ENCODE measurements at regions not wholly inside any gene's neighbourhood (a gene's known extent, or its start where the extent isn't known, plus 50 kb on each side); places are given as distances from the start of the nearest gene placed in this dataset.

DNA sequence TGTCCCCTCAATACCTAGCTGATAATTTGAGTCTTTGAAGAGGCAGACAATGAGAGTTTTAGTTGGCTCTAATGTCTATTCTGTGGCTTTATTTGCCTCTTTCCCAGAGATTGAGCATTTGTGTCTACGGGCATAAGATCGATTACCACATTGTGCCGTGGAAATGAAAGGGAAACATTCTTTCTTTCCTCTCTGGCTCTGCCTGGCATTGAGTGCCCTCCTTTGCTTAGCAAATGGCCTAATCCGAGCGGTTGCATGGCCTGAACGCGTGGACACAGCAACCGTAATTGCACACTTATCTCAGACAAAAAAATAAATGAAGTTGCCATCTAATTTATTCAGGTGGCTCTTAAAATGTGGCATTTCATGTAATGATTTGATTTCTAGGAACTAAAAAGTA lies 247.9 kb downstream of the ADGRL2 start:
- no peaks in the 10 kb centered on the region for H3K36me3 ChIP-seq
- H3K27me3 ChIP-seq, result no peaks in the 10 kb centered on the region
- TF ChIP-seq POLR2AphosphoS5 (IDR thresholded peaks at IDR 0.05), result no peak
- no peak for TF ChIP-seq EP300 (IDR thresholded peaks at IDR 0.05)
- TF ChIP-seq, protein P1, sequence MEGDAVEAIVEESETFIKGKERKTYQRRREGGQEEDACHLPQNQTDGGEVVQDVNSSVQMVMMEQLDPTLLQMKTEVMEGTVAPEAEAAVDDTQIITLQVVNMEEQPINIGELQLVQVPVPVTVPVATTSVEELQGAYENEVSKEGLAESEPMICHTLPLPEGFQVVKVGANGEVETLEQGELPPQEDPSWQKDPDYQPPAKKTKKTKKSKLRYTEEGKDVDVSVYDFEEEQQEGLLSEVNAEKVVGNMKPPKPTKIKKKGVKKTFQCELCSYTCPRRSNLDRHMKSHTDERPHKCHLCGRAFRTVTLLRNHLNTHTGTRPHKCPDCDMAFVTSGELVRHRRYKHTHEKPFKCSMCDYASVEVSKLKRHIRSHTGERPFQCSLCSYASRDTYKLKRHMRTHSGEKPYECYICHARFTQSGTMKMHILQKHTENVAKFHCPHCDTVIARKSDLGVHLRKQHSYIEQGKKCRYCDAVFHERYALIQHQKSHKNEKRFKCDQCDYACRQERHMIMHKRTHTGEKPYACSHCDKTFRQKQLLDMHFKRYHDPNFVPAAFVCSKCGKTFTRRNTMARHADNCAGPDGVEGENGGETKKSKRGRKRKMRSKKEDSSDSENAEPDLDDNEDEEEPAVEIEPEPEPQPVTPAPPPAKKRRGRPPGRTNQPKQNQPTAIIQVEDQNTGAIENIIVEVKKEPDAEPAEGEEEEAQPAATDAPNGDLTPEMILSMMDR (IDR thresholded peaks at IDR 0.05), result no peak
- TF ChIP-seq POLR2A (IDR thresholded peaks at IDR 0.05), result no peak
- ATAC-seq, result no peak
- H3K27ac ChIP-seq, result no peak overlapping the region
- 86 to 89% methylated on average over 7 to 8 of the region's 8 CpGs for WGBS, 2 donors (ENCODE audit: low coverage in 1 of 2)
- no peak overlapping the region for H3K4me3 ChIP-seq
- no peaks in the 10 kb centered on the region for H3K9me3 ChIP-seq
- H3K4me1 ChIP-seq, result no peaks in the 10 kb centered on the region

DNA sequence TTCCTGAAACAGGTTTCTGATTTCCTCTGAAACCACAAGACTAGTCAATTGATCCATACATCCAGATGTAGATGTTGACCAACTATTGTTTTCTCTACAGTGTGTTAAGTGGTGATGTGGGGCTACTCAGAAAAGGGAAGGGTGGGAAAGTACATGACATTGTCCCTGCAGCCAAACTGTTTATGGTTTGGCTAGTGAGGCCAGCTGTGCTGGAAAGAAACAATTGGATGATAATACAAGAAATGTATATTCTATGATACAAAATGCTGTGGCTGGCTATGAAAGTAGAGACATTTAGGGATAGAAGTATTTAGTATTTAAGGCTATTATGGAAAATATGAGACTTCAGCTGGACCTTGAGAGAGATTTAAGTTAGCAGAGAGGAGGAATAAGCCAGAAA lies 244.5 kb downstream of the ADGRL2 start:
- Histone ChIP-seq H3K4me1 (no peaks in the 10 kb centered on the region), H3K27ac (no peak overlapping the region), H3K9me3 (no peaks in the 10 kb centered on the region), H3K27me3 (peaks cover 5% of the 10 kb centered on the region), H3K4me3 (no peak overlapping the region), H3K36me3 (no peaks in the 10 kb centered on the region)
- no peak for TF ChIP-seq EP300 (IDR thresholded peaks at IDR 0.05)
- no peak for TF ChIP-seq POLR2AphosphoS5 (IDR thresholded peaks at IDR 0.05)
- no peak for TF ChIP-seq POLR2A (IDR thresholded peaks at IDR 0.05)
- TF ChIP-seq, protein P1 (IDR thresholded peaks at IDR 0.05), result no peak
- ATAC-seq, result no peak

DNA sequence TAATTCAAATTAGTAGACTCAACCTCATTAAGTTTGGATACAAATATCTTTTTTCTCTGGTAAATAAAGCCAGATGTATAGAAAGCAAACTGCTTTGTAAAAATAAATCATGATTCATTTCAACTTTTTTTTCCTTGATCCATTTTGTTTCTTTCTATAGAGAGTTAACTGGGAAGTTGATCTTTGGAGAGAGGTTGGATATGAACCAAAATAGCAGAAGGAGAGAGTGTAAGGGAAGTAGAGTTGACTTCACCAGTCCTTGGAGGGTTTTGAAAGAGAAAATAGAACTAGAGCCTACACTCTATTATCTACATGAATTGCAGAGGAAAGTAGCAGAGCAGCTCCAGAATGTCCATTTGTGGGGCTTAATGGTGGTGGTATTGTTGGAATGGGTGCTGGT lies 243.8 kb downstream of the ADGRL2 start:
- no peak for ATAC-seq
- no peaks in the 10 kb centered on the region for H3K4me1 ChIP-seq
- no peak for TF ChIP-seq POLR2A (IDR thresholded peaks at IDR 0.05)
- TF ChIP-seq EP300 (IDR thresholded peaks at IDR 0.05), result no peak
- no peak for TF ChIP-seq POLR2AphosphoS5 (IDR thresholded peaks at IDR 0.05)
- TF ChIP-seq, protein P1 (IDR thresholded peaks at IDR 0.05), result no peak
- no peaks in the 10 kb centered on the region for H3K36me3 ChIP-seq
- peaks cover 5% of the 10 kb centered on the region for H3K27me3 ChIP-seq
- H3K4me3 ChIP-seq, result no peak overlapping the region
- no peak overlapping the region for H3K27ac ChIP-seq
- no peaks in the 10 kb centered on the region for H3K9me3 ChIP-seq

DNA sequence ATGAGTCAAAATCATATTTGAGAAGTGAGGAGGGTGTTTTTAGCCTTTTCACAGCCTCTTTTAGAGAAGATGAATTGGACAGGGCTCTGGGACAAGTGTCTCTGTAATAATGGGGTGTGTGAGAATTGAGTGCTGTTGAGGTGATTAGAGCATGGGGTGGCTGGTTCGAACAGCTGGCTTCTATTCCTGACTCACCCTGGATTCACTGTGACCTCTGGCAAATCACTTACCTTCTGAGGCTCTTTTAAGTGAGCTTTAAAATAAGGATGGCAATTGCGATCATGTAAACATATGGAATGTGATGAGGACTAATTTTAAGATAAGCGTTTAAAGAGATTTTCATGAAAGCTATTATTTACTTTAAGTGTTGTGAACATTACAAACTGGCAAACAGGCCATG lies 243.4 kb downstream of the ADGRL2 start:
- ATAC-seq, result no peak
- no peak overlapping the region for H3K27ac ChIP-seq
- WGBS, 2 donors (ENCODE audit: low coverage in 1 of 2), result 75 to 80% methylated on average over 1 to 3 of the region's 3 CpGs
- H3K27me3 ChIP-seq, result peaks cover 5% of the 10 kb centered on the region
- TF ChIP-seq, protein P1 (IDR thresholded peaks at IDR 0.05), result no peak
- TF ChIP-seq EP300 (IDR thresholded peaks at IDR 0.05), result no peak
- TF ChIP-seq POLR2A (IDR thresholded peaks at IDR 0.05), result no peak
- no peak for TF ChIP-seq POLR2AphosphoS5 (IDR thresholded peaks at IDR 0.05)
- H3K4me3 ChIP-seq, result no peak overlapping the region
- no peaks in the 10 kb centered on the region for H3K36me3 ChIP-seq
- H3K9me3 ChIP-seq, result no peaks in the 10 kb centered on the region
- no peaks in the 10 kb centered on the region for H3K4me1 ChIP-seq

DNA sequence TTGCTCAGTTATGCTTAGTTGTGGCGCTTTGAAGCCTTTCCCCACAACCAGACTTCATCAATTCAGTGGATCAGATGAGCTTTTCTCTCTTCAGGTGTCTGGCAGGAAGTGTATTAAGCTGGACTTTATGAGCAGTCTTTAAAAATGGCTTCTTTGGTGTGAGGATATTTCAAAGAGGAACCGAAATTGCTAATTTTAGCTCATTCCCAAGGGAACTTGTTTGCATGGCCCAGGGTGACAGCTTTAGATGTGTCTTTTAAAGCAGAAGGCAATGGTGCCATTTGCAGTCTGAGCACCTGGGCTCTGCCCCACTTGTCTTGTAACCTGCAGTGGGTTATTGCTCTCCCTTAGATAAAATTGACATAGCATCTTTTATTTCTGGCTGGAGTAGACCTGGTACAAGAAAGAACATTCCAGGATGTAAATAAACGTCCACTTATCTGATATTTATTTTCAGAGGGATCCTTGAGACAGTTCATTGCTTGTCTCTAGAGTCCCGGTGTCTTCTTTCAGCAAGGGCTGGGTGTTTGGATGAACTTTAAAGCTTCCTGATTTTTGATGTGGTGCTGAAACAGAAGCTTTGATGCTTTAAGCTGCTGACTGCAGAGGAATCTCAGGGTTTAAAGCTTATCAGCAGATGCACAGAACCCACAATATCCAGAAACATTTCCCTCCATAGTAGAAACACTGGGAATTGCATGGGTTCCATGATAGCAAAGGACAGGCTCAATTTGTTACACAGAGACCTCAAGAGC lies 241.7 kb downstream of the ADGRL2 start:
- TF ChIP-seq EP300 (IDR thresholded peaks at IDR 0.05) (no peak), POLR2AphosphoS5 (IDR thresholded peaks at IDR 0.05) (no peak), POLR2A (IDR thresholded peaks at IDR 0.05) (no peak)
- TF ChIP-seq, protein P1 (IDR thresholded peaks at IDR 0.05), result no peak
- Histone ChIP-seq H3K4me1 (no peaks in the 10 kb centered on the region), H3K27ac (no peak overlapping the region), H3K27me3 (peaks cover 5% of the 10 kb centered on the region), H3K4me3 (no peak overlapping the region), H3K9me3 (no peaks in the 10 kb centered on the region), H3K36me3 (no peaks in the 10 kb centered on the region)
- ATAC-seq, result no peak
- 69 to 94% methylated on average over 2 to 4 of the region's 4 CpGs for WGBS, 2 donors (ENCODE audit: low coverage in 1 of 2)
